ENCODE measurements at regions not wholly inside any gene's neighbourhood (a gene's known extent, or its start where the extent isn't known, plus 50 kb on each side); places are given as distances from the start of the nearest gene placed in this dataset.

DNA sequence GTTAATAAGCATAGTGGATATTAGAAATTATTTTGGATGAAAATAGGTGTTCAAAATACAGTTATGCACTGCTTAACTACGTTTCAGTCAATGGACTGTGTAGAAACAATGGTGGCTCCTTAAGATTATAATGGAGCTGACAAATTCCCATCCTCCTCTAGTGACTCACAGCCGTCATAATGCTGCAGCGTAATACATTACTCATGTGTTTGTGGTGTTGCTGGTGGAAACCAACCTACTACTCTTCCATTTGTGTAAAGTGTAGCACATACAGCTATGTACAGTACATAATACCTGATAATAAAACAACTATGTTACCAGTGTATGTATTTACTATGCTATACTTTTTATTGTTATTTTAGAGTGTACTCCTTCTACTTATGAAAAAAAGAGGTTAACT lies 111.2 kb upstream of the TMCC3 start:
- no peak overlapping the region for H3K27ac ChIP-seq (ENCODE audit: low read length)
- no peaks in the 10 kb centered on the region for H3K27me3 ChIP-seq (ENCODE audit: control insufficient read depth, insufficient read depth, low read length)
- H3K36me3 ChIP-seq (ENCODE audit: control insufficient read depth, low read depth, low read length) = no peaks in the 10 kb centered on the region
- H3K4me3 ChIP-seq (ENCODE audit: low read length) = no peak overlapping the region
- no peak overlapping the region for H3K9ac ChIP-seq (ENCODE audit: low read length)
- H3K9me3 ChIP-seq (ENCODE audit: control insufficient read depth, low read depth, low read length) = no peaks in the 10 kb centered on the region
- no peaks in the 10 kb centered on the region for H3K4me1 ChIP-seq (ENCODE audit: control insufficient read depth, low read depth, low read length)

- H3K4me1 ChIP-seq (ENCODE audit: control insufficient read depth, low read depth, low read length) = no peaks in the 10 kb centered on the region
- H3K4me3 ChIP-seq (ENCODE audit: low read length) = no peak overlapping the region
- no peaks in the 10 kb centered on the region for H3K27me3 ChIP-seq (ENCODE audit: control insufficient read depth, insufficient read depth, low read length)
- no peak overlapping the region for H3K27ac ChIP-seq (ENCODE audit: low read length)
- H3K9me3 ChIP-seq (ENCODE audit: control insufficient read depth, low read depth, low read length) = no peaks in the 10 kb centered on the region
- H3K36me3 ChIP-seq (ENCODE audit: control insufficient read depth, low read depth, low read length) = no peaks in the 10 kb centered on the region
- no peak overlapping the region for H3K9ac ChIP-seq (ENCODE audit: low read length)
Measured at GRCh38 chr12:94760786-94761185, 110.4 kb upstream of the TMCC3 start.

DNA sequence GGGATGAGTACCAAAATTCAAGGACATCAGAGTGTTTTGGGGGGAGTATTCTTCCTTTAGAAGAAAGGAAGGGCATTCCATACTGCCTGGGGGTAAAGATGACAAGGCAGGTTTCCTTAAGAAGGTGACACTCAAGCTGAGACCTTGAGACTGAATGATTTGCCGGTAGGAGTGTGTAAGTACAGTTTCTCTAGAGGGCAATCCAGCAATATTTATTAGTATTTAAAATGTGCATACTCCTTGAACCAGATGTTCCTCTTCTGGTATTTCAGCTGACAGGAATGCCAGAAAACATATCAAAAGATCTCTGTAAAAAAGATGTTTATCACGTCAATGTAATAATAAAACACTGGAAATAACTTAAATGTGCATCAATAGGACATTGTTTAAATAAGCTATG lies 106.4 kb upstream of the TMCC3 start:
- Histone ChIP-seq H3K27ac (ENCODE audit: low read length) (no peak overlapping the region), H3K27me3 (ENCODE audit: control insufficient read depth, insufficient read depth, low read length) (no peaks in the 10 kb centered on the region), H3K9ac (ENCODE audit: low read length) (no peak overlapping the region), H3K4me1 (ENCODE audit: control insufficient read depth, low read depth, low read length) (no peaks in the 10 kb centered on the region), H3K4me3 (ENCODE audit: low read length) (no peak overlapping the region), H3K36me3 (ENCODE audit: control insufficient read depth, low read depth, low read length) (no peaks in the 10 kb centered on the region), H3K9me3 (ENCODE audit: control insufficient read depth, low read depth, low read length) (no peaks in the 10 kb centered on the region)

DNA sequence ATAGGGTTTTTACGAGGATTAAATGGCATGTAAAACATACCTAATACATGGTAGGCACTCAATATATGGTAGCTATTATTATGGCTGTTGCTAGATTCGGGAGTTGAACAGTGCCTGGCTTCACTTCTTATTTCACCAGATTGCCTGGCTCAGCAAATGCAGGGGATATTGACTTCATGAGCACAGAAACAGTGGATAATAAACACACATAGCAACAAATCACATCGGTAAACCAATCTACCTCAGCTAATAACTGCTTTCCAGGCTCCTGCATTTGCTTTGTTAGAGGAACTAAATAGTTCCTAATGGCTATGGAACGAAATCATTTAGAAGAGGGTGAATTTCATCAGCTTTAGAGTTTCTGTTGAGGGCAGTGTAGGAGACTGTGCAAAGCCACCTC lies 105.2 kb upstream of the TMCC3 start:
- no peak overlapping the region for H3K4me3 ChIP-seq (ENCODE audit: low read length)
- H3K36me3 ChIP-seq (ENCODE audit: control insufficient read depth, low read depth, low read length) = no peaks in the 10 kb centered on the region
- no peaks in the 10 kb centered on the region for H3K9me3 ChIP-seq (ENCODE audit: control insufficient read depth, low read depth, low read length)
- no peak overlapping the region for H3K27ac ChIP-seq (ENCODE audit: low read length)
- no peaks in the 10 kb centered on the region for H3K4me1 ChIP-seq (ENCODE audit: control insufficient read depth, low read depth, low read length)
- H3K9ac ChIP-seq (ENCODE audit: low read length) = no peak overlapping the region
- H3K27me3 ChIP-seq (ENCODE audit: control insufficient read depth, insufficient read depth, low read length) = no peaks in the 10 kb centered on the region

DNA sequence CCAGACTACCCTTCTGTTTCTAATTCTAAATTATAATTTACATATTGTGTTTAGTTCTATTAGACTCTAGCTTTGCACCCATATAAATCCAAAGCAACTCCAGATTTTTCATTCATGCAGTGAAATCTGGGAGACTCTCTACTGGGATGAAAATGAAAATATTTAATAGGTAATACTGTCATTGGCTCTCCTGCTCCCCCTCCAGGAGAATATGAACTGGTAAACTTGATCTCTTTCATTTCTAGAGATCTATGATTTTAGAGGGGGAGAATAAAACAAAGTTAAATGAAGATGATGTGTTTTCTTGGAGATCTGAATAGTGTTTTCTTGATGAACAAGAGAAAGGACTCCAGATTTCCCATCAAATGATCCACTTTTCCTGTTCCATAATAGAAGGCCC lies 104.3 kb upstream of the TMCC3 start:
- Histone ChIP-seq H3K4me3 (ENCODE audit: low read length) (no peak overlapping the region), H3K27ac (ENCODE audit: low read length) (no peak overlapping the region), H3K4me1 (ENCODE audit: control insufficient read depth, low read depth, low read length) (no peaks in the 10 kb centered on the region), H3K27me3 (ENCODE audit: control insufficient read depth, insufficient read depth, low read length) (no peaks in the 10 kb centered on the region), H3K36me3 (ENCODE audit: control insufficient read depth, low read depth, low read length) (no peaks in the 10 kb centered on the region), H3K9ac (ENCODE audit: low read length) (no peak overlapping the region), H3K9me3 (ENCODE audit: control insufficient read depth, low read depth, low read length) (no peaks in the 10 kb centered on the region)

GRCh38 chr12:94753036-94753679 lies 102.8 kb upstream of the TMCC3 start:
- no peaks in the 10 kb centered on the region for H3K27me3 ChIP-seq (ENCODE audit: control insufficient read depth, insufficient read depth, low read length)

GRCh38 chr12:94750864-94751263 lies 100.5 kb upstream of the TMCC3 start:
- Histone ChIP-seq H3K36me3 (ENCODE audit: control insufficient read depth, low read depth, low read length) (no peaks in the 10 kb centered on the region), H3K4me1 (ENCODE audit: control insufficient read depth, low read depth, low read length) (no peaks in the 10 kb centered on the region), H3K27me3 (ENCODE audit: control insufficient read depth, insufficient read depth, low read length) (no peaks in the 10 kb centered on the region), H3K9me3 (ENCODE audit: control insufficient read depth, low read depth, low read length) (no peaks in the 10 kb centered on the region), H3K4me3 (ENCODE audit: low read length) (no peak overlapping the region), H3K27ac (ENCODE audit: low read length) (no peak overlapping the region), H3K9ac (ENCODE audit: low read length) (no peak overlapping the region)

More at GRCh38 chr12:94753036-94753679, 102.8 kb upstream of the TMCC3 start:
- Histone ChIP-seq H3K36me3 (ENCODE audit: control insufficient read depth, low read depth, low read length) (no peaks in the 10 kb centered on the region), H3K9ac (ENCODE audit: low read length) (no peak overlapping the region), H3K4me1 (ENCODE audit: control insufficient read depth, low read depth, low read length) (no peaks in the 10 kb centered on the region), H3K4me3 (ENCODE audit: low read length) (no peak overlapping the region), H3K9me3 (ENCODE audit: control insufficient read depth, low read depth, low read length) (no peaks in the 10 kb centered on the region), H3K27ac (ENCODE audit: low read length) (no peak overlapping the region)

DNA sequence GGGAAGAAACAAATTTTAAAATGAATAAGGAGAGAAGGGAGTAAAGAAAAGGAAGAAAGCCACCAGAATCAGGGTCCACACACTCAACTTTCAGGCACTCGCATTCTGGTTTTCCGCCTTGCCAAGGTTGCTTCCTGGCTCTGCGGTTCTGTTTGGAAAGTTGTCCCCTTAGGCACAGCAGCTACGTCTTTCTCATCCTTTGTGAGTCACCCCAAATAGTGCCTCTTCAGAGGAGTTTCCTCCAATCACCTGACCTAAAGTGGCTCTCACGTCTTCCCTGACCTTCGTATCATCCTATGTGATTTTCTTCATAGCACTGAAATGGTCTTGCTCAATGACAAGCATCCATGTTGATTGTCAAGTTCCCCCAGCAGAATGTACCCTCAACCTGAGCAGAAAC lies 99.5 kb upstream of the TMCC3 start:
- Histone ChIP-seq H3K4me1 (ENCODE audit: control insufficient read depth, low read depth, low read length) (no peaks in the 10 kb centered on the region), H3K9me3 (ENCODE audit: control insufficient read depth, low read depth, low read length) (no peaks in the 10 kb centered on the region), H3K36me3 (ENCODE audit: control insufficient read depth, low read depth, low read length) (no peaks in the 10 kb centered on the region), H3K27me3 (ENCODE audit: control insufficient read depth, insufficient read depth, low read length) (no peaks in the 10 kb centered on the region), H3K27ac (ENCODE audit: low read length) (no peak overlapping the region), H3K9ac (ENCODE audit: low read length) (no peak overlapping the region), H3K4me3 (ENCODE audit: low read length) (no peak overlapping the region)

DNA sequence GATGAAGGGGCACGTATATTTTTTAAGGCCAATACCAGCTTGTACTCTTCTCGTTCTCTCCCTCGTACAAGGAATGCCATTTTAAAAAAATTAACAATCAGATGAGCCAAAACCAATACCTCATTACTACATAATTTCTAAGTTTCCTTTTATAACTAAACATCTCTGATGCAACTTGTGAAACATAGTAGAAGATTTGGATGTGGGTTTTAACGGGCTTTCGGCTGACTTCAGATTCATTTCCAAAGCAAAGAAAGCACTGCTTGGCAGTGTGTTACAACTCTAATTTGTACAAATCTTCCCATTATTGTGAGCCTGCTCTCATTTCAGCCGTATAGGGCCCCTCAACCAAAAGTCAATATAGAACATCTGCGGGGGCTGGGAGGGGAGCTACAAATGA lies 99.1 kb upstream of the TMCC3 start:
- Histone ChIP-seq H3K36me3 (ENCODE audit: control insufficient read depth, low read depth, low read length) (no peaks in the 10 kb centered on the region), H3K27ac (ENCODE audit: low read length) (no peak overlapping the region), H3K9me3 (ENCODE audit: control insufficient read depth, low read depth, low read length) (no peaks in the 10 kb centered on the region), H3K9ac (ENCODE audit: low read length) (no peak overlapping the region), H3K27me3 (ENCODE audit: control insufficient read depth, insufficient read depth, low read length) (no peaks in the 10 kb centered on the region), H3K4me1 (ENCODE audit: control insufficient read depth, low read depth, low read length) (no peaks in the 10 kb centered on the region), H3K4me3 (ENCODE audit: low read length) (no peak overlapping the region)

- Histone ChIP-seq H3K27me3 (ENCODE audit: control insufficient read depth, insufficient read depth, low read length) (no peaks in the 10 kb centered on the region), H3K4me1 (ENCODE audit: control insufficient read depth, low read depth, low read length) (no peaks in the 10 kb centered on the region), H3K9ac (ENCODE audit: low read length) (no peak overlapping the region), H3K9me3 (ENCODE audit: control insufficient read depth, low read depth, low read length) (no peaks in the 10 kb centered on the region), H3K36me3 (ENCODE audit: control insufficient read depth, low read depth, low read length) (no peaks in the 10 kb centered on the region), H3K27ac (ENCODE audit: low read length) (no peak overlapping the region), H3K4me3 (ENCODE audit: low read length) (no peak overlapping the region)
Measured at GRCh38 chr12:94748726-94749421, 98.5 kb upstream of the TMCC3 start.

DNA sequence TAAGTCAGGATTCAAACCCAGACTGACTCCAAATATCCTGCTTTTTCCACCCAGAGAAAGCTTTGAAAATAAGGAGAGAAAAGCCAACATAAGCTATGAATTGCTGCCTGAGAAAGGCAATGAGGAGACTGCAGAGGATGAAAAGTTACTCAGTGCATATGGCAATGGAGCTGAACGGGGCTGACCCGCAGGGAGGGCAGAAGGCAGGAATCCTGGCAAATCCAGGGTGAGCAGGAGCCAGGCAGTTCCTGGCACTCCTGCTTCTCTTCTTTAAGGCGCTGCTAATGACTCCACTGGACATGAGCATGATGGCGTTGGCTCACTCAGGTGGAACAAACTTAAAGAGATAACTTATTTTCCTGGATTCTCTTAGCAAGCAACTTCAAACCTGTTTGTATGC lies 95.2 kb upstream of the TMCC3 start:
- no peak overlapping the region for H3K27ac ChIP-seq (ENCODE audit: low read length)
- no peak overlapping the region for H3K4me3 ChIP-seq (ENCODE audit: low read length)
- peaks cover 7% of the 10 kb centered on the region for H3K4me1 ChIP-seq (ENCODE audit: control insufficient read depth, low read depth, low read length)
- H3K9ac ChIP-seq (ENCODE audit: low read length) = no peak overlapping the region
- H3K27me3 ChIP-seq (ENCODE audit: control insufficient read depth, insufficient read depth, low read length) = no peaks in the 10 kb centered on the region
- H3K36me3 ChIP-seq (ENCODE audit: control insufficient read depth, low read depth, low read length) = no peaks in the 10 kb centered on the region
- H3K9me3 ChIP-seq (ENCODE audit: control insufficient read depth, low read depth, low read length) = no peaks in the 10 kb centered on the region

- Histone ChIP-seq H3K27ac (ENCODE audit: low read length) (no peak overlapping the region), H3K4me3 (ENCODE audit: low read length) (no peak overlapping the region)
Measured at GRCh38 chr12:94743174-94743573, 92.8 kb upstream of the TMCC3 start.

More at GRCh38 chr12:94743174-94743573, 92.8 kb upstream of the TMCC3 start:
- Histone ChIP-seq H3K4me1 (ENCODE audit: control insufficient read depth, low read depth, low read length) (peaks cover 7% of the 10 kb centered on the region), H3K9ac (ENCODE audit: low read length) (no peak overlapping the region), H3K27me3 (ENCODE audit: control insufficient read depth, insufficient read depth, low read length) (no peaks in the 10 kb centered on the region), H3K36me3 (ENCODE audit: control insufficient read depth, low read depth, low read length) (no peaks in the 10 kb centered on the region), H3K9me3 (ENCODE audit: control insufficient read depth, low read depth, low read length) (no peaks in the 10 kb centered on the region)

All from iPS-18a (cell line).